ENCODE measurements at regions not wholly inside any gene's neighbourhood (a gene's known extent, or its start where the extent isn't known, plus 50 kb on each side); places are given as distances from the start of the nearest gene placed in this dataset.

GRCh38 chr3:13248640-13249039 lies 171.5 kb downstream of the NUP210 start:
- Histone ChIP-seq H3K27me3 (ENCODE audit: control insufficient read depth, low read length) (peaks cover 17% of the 10 kb centered on the region), H3K4me2 (ENCODE audit: low read length) (no peak overlapping the region), H3F3A (ENCODE audit: control insufficient read depth, insufficient read depth) (no peaks in the 10 kb centered on the region), H3K27ac (ENCODE audit: low read depth, low read length) (no peak overlapping the region), H3K4me1 (ENCODE audit: control insufficient read depth, low read length) (no peaks in the 10 kb centered on the region), H4K20me1 (ENCODE audit: control insufficient read depth, insufficient read depth, low read depth, low read length) (no peaks in the 10 kb centered on the region; the same call in 1 of the 2 replicates), H3K79me2 (ENCODE audit: control insufficient read depth, low read length) (no peaks in the 10 kb centered on the region), H3K9me3 (ENCODE audit: control insufficient read depth, insufficient read depth, low read length) (no peaks in the 10 kb centered on the region), H3K36me3 (ENCODE audit: control insufficient read depth, low read length) (no peaks in the 10 kb centered on the region), H3K4me3 (ENCODE audit: low read length) (no peak overlapping the region), H3K9me2 (replicated peaks; ENCODE audit: control insufficient read depth, low read length) (no peaks in the 10 kb centered on the region)
- no peak for TF ChIP-seq EZH2phosphoT487 (IDR thresholded peaks at IDR 0.05; ENCODE audit: borderline replicate concordance, low read length)
- TF ChIP-seq CTCF (IDR thresholded peaks at IDR 0.05; ENCODE audit: low read depth, low read length, poor library complexity, severe bottlenecking), result no peak

GRCh38 chr3:13245615-13245978 lies 172.4 kb upstream of the IQSEC1 start:
- H3K4me3 ChIP-seq (ENCODE audit: low read length), result no peak overlapping the region
- peaks cover 9% of the 10 kb centered on the region for H3K27me3 ChIP-seq (ENCODE audit: control insufficient read depth, low read length)
- H3K36me3 ChIP-seq (ENCODE audit: control insufficient read depth, low read length), result no peaks in the 10 kb centered on the region
- no peaks in the 10 kb centered on the region for H3K4me1 ChIP-seq (ENCODE audit: control insufficient read depth, low read length)
- TF ChIP-seq EZH2phosphoT487 (IDR thresholded peaks at IDR 0.05; ENCODE audit: borderline replicate concordance, low read length), result no peak
- TF ChIP-seq CTCF (IDR thresholded peaks at IDR 0.05; ENCODE audit: low read depth, low read length, poor library complexity, severe bottlenecking), result no peak
- H4K20me1 ChIP-seq (ENCODE audit: control insufficient read depth, insufficient read depth, low read depth, low read length), result no peaks in the 10 kb centered on the region; the same call in 1 of the 2 replicates
- no peak overlapping the region for H3K4me2 ChIP-seq (ENCODE audit: low read length)
- H3K9me2 ChIP-seq (replicated peaks; ENCODE audit: control insufficient read depth, low read length), result no peaks in the 10 kb centered on the region
- no peaks in the 10 kb centered on the region for H3K79me2 ChIP-seq (ENCODE audit: control insufficient read depth, low read length)
- no peak overlapping the region for H3K27ac ChIP-seq (ENCODE audit: low read depth, low read length)
- H3F3A ChIP-seq (ENCODE audit: control insufficient read depth, insufficient read depth), result no peaks in the 10 kb centered on the region
- H3K9me3 ChIP-seq (ENCODE audit: control insufficient read depth, insufficient read depth, low read length), result no peaks in the 10 kb centered on the region

GRCh38 chr3:13243586-13243985 lies 170.4 kb upstream of the IQSEC1 start:
- no peaks in the 10 kb centered on the region for H3K79me2 ChIP-seq (ENCODE audit: control insufficient read depth, low read length)
- H3K4me1 ChIP-seq (ENCODE audit: control insufficient read depth, low read length), result no peaks in the 10 kb centered on the region
- H3F3A ChIP-seq (ENCODE audit: control insufficient read depth, insufficient read depth), result no peaks in the 10 kb centered on the region
- no peaks in the 10 kb centered on the region for H3K9me3 ChIP-seq (ENCODE audit: control insufficient read depth, insufficient read depth, low read length)
- no peaks in the 10 kb centered on the region for H3K36me3 ChIP-seq (ENCODE audit: control insufficient read depth, low read length)
- H3K4me3 ChIP-seq (ENCODE audit: low read length), result no peak overlapping the region
- H3K4me2 ChIP-seq (ENCODE audit: low read length), result no peak overlapping the region
- TF ChIP-seq CTCF (IDR thresholded peaks at IDR 0.05; ENCODE audit: low read depth, low read length, poor library complexity, severe bottlenecking) (no peak), EZH2phosphoT487 (IDR thresholded peaks at IDR 0.05; ENCODE audit: borderline replicate concordance, low read length) (no peak)
- no peaks in the 10 kb centered on the region for H3K9me2 ChIP-seq (replicated peaks; ENCODE audit: control insufficient read depth, low read length)
- H3K27ac ChIP-seq (ENCODE audit: low read depth, low read length), result no peak overlapping the region
- H3K27me3 ChIP-seq (ENCODE audit: control insufficient read depth, low read length), result peaks cover 7% of the 10 kb centered on the region
- no peaks in the 10 kb centered on the region for H4K20me1 ChIP-seq (ENCODE audit: control insufficient read depth, insufficient read depth, low read depth, low read length)

- TF ChIP-seq CTCF (IDR thresholded peaks at IDR 0.05; ENCODE audit: low read depth, low read length, poor library complexity, severe bottlenecking) (no peak), EZH2phosphoT487 (IDR thresholded peaks at IDR 0.05; ENCODE audit: borderline replicate concordance, low read length) (no peak)
- H3K4me3 ChIP-seq (ENCODE audit: low read length), result no peak overlapping the region
- no peaks in the 10 kb centered on the region for H3K9me3 ChIP-seq (ENCODE audit: control insufficient read depth, insufficient read depth, low read length)
- no peaks in the 10 kb centered on the region for H3K27me3 ChIP-seq (ENCODE audit: control insufficient read depth, low read length)
- H3K27ac ChIP-seq (ENCODE audit: low read depth, low read length), result no peak overlapping the region
- H3K9me2 ChIP-seq (replicated peaks; ENCODE audit: control insufficient read depth, low read length), result no peaks in the 10 kb centered on the region
- no peak overlapping the region for H3K4me2 ChIP-seq (ENCODE audit: low read length)
- no peaks in the 10 kb centered on the region for H3K79me2 ChIP-seq (ENCODE audit: control insufficient read depth, low read length)
- no peaks in the 10 kb centered on the region for H3K4me1 ChIP-seq (ENCODE audit: control insufficient read depth, low read length)
- H4K20me1 ChIP-seq (ENCODE audit: control insufficient read depth, insufficient read depth, low read depth, low read length), result no peaks in the 10 kb centered on the region
- H3F3A ChIP-seq (ENCODE audit: control insufficient read depth, insufficient read depth), result no peaks in the 10 kb centered on the region
- no peaks in the 10 kb centered on the region for H3K36me3 ChIP-seq (ENCODE audit: control insufficient read depth, low read length)
Measured at GRCh38 chr3:13242364-13242737, 169.1 kb upstream of the IQSEC1 start.
